Common myeloid progenitor, CD34-positive (primary cell): ENCODE measurements at regions not wholly inside any gene's neighbourhood (a gene's known extent, or its start where the extent isn't known, plus 50 kb on each side); places are given as distances from the start of the nearest gene placed in this dataset.

ENCODE experiments used
- CTCF ChIA-PET: fragments of 350-600 bp; sonication (Branson Sonifier 250); formaldehyde crosslinking; loops from one replicate; lab custom pipeline; 2021; ENCODE audit warnings: antibody characterized with exemption; lab: Charles Lee
- POLR2A ChIA-PET: fragments of 350-600 bp; sonication (Branson Sonifier 250); formaldehyde crosslinking; loops from one replicate; lab custom pipeline; 2021; ENCODE audit warnings: antibody characterized with exemption; lab: Charles Lee
- DNase-seq, 3 donors: peaks; one replicate each; pipeline versions ENCODE4 v3.0.0 to v3.0.0-alpha.2; 2013
- H3K27ac ChIP-seq, 2 experiments: 1 replicate in 1 of 2; 2 replicates in 1 of 2; pipeline ENCODE4 v1.7.0; 2013; ENCODE audit warnings: inconsistent platforms in 2 of 2, low read length in 2 of 2, mild to moderate bottlenecking in 2 of 2, low read depth in 1 of 2, moderate library complexity in 1 of 2; ENCODE audit not compliant: severe bottlenecking in 2 of 2, insufficient read depth in 1 of 2, poor library complexity in 1 of 2
- H3K27me3 ChIP-seq, 5 experiments: replicated peaks in 2 of 5; 1 replicate in 3 of 5; 2 replicates in 2 of 5; pipeline versions ENCODE4 v1.6.1 to v1.7.0; 2013; ENCODE audit warnings: low read length in 4 of 5, mild to moderate bottlenecking in 2 of 5, moderate library complexity in 2 of 5, inconsistent platforms in 1 of 5; ENCODE audit not compliant: insufficient read depth in 5 of 5, control insufficient read depth in 4 of 5
- H3K36me3 ChIP-seq, 4 experiments: 1 replicate in 2 of 4; 2 replicates in 2 of 4; pipeline versions ENCODE4 v1.6.1 to v1.7.0; 2013; ENCODE audit warnings: low read length in 3 of 4, control low read depth in 1 of 4, mild to moderate bottlenecking in 1 of 4; ENCODE audit not compliant: control insufficient read depth in 4 of 4, insufficient read depth in 4 of 4
- H3K4me1 ChIP-seq, 4 experiments: 1 replicate in 3 of 4; 2 replicates in 1 of 4; pipeline versions ENCODE4 v1.6.1 to v1.7.1; 2013; ENCODE audit warnings: low read length in 3 of 4, mild to moderate bottlenecking in 3 of 4, control low read depth in 1 of 4, inconsistent platforms in 1 of 4, moderate library complexity in 1 of 4; ENCODE audit not compliant: control insufficient read depth in 4 of 4, insufficient read depth in 4 of 4; ENCODE audit errors: control extremely low read depth in 1 of 4
- H3K4me3 ChIP-seq, 7 experiments: 1 replicate in 4 of 7; 2 replicates in 3 of 7; pipeline versions ENCODE4 v1.5.1 to v1.7.0; 2013; ENCODE audit warnings: mild to moderate bottlenecking in 7 of 7, low read length in 6 of 7, moderate library complexity in 6 of 7, inconsistent platforms in 2 of 7, low read depth in 2 of 7, control low read depth in 1 of 7; ENCODE audit not compliant: insufficient read depth in 4 of 7, control insufficient read depth in 1 of 7; ENCODE audit errors: extremely low read depth in 1 of 7
- H3K9me3 ChIP-seq, 5 experiments: 1 replicate in 4 of 5; 2 replicates in 1 of 5; pipeline versions ENCODE4 v1.6.1 to v1.7.1; 2013; ENCODE audit warnings: low read length in 4 of 5, mild to moderate bottlenecking in 2 of 5, inconsistent platforms in 1 of 5, low read depth in 1 of 5, moderate library complexity in 1 of 5; ENCODE audit not compliant: control insufficient read depth in 4 of 5, insufficient read depth in 2 of 5; ENCODE audit errors: control extremely low read depth in 1 of 5
- WGBS: methylation state at CpG from one replicate; pipeline ENCODE4 v1.1.5; 2013; ENCODE audit not compliant: insufficient coverage; 5-methylcytosine and 5-hydroxymethylcytosine counted together

DNA sequence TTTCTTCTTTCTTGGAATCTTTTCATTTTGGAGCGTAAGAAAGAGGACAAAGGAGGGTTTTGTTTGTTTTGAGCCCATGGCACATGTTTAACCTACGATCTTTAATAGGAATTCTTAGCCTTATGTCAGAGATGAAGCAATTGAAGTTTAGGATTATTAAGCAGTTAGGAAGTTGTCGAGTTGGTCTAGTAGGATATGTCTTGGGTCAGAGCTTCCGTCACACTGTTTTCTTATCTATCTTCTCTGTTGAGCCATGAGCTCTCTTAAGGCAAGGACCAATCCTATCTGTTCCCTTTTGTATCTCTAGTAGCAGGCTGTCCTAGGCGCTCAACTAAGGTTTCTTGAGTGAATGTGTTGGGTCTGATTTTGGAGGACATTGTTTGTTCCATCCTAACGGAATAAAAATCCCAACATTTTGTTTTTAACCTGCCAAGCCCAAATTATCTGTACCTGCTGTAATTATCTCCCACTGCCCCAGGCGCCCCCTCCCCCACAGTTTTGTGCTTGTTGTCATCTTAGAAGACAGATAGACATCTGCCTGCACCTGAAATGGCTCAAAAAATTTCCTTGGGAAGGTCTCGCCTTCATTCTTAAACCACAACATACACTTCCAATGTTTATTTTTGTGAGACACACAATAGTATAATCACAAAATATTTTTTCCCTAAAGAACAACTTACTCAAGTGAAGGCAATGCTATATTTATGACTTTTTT, 95.3 kb upstream of the GADD45A start:
- Histone ChIP-seq H3K4me3 (no peak overlapping the region), H3K4me1 (peaks cover 2 to 15% (median 10%) of the 10 kb centered on the region in 4 experiments), H3K9me3 (peaks cover 0 to under 1% (median 0%) of the 10 kb centered on the region in 5 experiments), H3K27ac (no peak overlapping the region), H3K36me3 (no peaks in the 10 kb centered on the region), H3K27me3 (no peaks in the 10 kb centered on the region)
- ChIA-PET CTCF (interaction anchor here (1.0 to 1.8 kb wide), 3 partner anchors 11 to 100 kb away, joined by 3 to 4 read pairs (median 4); no protein-coding TSS in a partner anchor), POLR2A (interaction anchor here (0.7 kb wide), 1 partner anchor 19 kb away, joined by 4 read pairs; no protein-coding TSS in a partner anchor)
- 95% methylated on average over 3 of the region's 8 CpGs for WGBS
- DNase-seq = peak in 2 of 3 donors; percentile 10 to 11

- WGBS = 17% methylated on average over 1 of the region's 3 CpGs
- H3K27me3 ChIP-seq = no peaks in the 10 kb centered on the region
- POLR2A ChIA-PET = no interaction called here
- no peak overlapping the region for H3K4me3 ChIP-seq
- no peak overlapping the region for H3K27ac ChIP-seq
- peaks cover 2 to 15% (median 10%) of the 10 kb centered on the region in 4 experiments for H3K4me1 ChIP-seq
- no peaks in the 10 kb centered on the region for H3K36me3 ChIP-seq
- CTCF ChIA-PET = interaction anchor here (1.0 to 1.8 kb wide), 2 partner anchors 19 to 99 kb away, joined by 3 to 4 read pairs; no protein-coding TSS in a partner anchor
- DNase-seq = peak; percentile 16 to 61 (median 51)
- peaks cover 0 to 2% (median 0%) of the 10 kb centered on the region in 5 experiments for H3K9me3 ChIP-seq
Observed at GRCh38 chr1:67590329-67590728, 94.7 kb upstream of the GADD45A start.

DNA sequence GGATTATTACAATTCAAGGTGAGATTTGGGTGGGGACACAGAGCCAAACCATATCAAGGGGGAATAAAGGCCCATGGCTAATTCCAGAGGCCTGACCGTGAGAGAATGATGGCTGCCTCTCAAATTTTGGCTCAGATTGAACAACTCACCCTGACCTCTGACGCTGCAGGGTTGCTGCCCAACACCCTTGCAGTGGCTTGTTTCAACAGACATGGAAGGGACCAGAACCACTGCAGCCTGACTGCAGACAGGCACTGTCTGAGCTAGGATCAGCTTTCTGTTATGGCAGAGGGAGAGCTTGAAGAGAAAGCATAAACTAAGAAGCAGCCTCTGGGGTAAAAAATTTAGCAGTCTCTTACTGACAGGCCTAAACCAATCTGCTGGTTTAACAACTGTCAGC, 90.2 kb upstream of the GADD45A start:
- DNase-seq = no peak
- Histone ChIP-seq H3K27ac (no peak overlapping the region), H3K27me3 (no peaks in the 10 kb centered on the region), H3K4me1 (peaks cover 0 to 12% (median 10%) of the 10 kb centered on the region in 4 experiments), H3K9me3 (peaks cover 0 to 2% (median 0%) of the 10 kb centered on the region in 5 experiments), H3K4me3 (no peak overlapping the region), H3K36me3 (no peaks in the 10 kb centered on the region)
- POLR2A ChIA-PET = no interaction called here
- CTCF ChIA-PET = no interaction called here
- 92% methylated on average over 2 of the region's 2 CpGs for WGBS

- Histone ChIP-seq H3K27me3 (no peaks in the 10 kb centered on the region), H3K36me3 (no peaks in the 10 kb centered on the region), H3K9me3 (peaks cover 0 to 2% (median 0%) of the 10 kb centered on the region in 5 experiments), H3K4me1 (no peaks in the 10 kb centered on the region), H3K27ac (no peak overlapping the region), H3K4me3 (no peak overlapping the region)
- 100% methylated on average over 1 of the region's 3 CpGs for WGBS
- DNase-seq = no peak
- POLR2A ChIA-PET = no interaction called here
- CTCF ChIA-PET = no interaction called here
Observed at GRCh38 chr1:67596674-67597073, 88.3 kb upstream of the GADD45A start.

- Histone ChIP-seq H3K9me3 (peaks cover 0 to 2% (median 0%) of the 10 kb centered on the region in 5 experiments), H3K36me3 (no peaks in the 10 kb centered on the region), H3K4me3 (no peak overlapping the region), H3K4me1 (no peaks in the 10 kb centered on the region), H3K27ac (no peak overlapping the region), H3K27me3 (no peaks in the 10 kb centered on the region)
- no peak for DNase-seq
- no CpG with 5 or more reads among the region's 3 CpGs for WGBS
- CTCF ChIA-PET = interaction anchor here (1.2 kb wide), 1 partner anchor 26 kb away, joined by 3 read pairs; no protein-coding TSS in a partner anchor
- POLR2A ChIA-PET = no interaction called here
Observed at GRCh38 chr1:67597336-67597735, 87.7 kb upstream of the GADD45A start.

- no peak for DNase-seq
- H3K9me3 ChIP-seq = peaks cover 0 to 2% (median 0%) of the 10 kb centered on the region in 5 experiments
- no peak overlapping the region for H3K27ac ChIP-seq
- no peaks in the 10 kb centered on the region for H3K4me1 ChIP-seq
- ChIA-PET POLR2A (no interaction called here), CTCF (interaction anchor here (0.7 kb wide), 1 partner anchor 161 kb away, joined by 3 read pairs; no protein-coding TSS in a partner anchor)
- no peaks in the 10 kb centered on the region for H3K36me3 ChIP-seq
- no peak overlapping the region for H3K4me3 ChIP-seq
- no peaks in the 10 kb centered on the region for H3K27me3 ChIP-seq
- WGBS = no CpG with 5 or more reads among the region's 1 CpG
Observed at GRCh38 chr1:67599085-67599484, 85.9 kb upstream of the GADD45A start.

DNA sequence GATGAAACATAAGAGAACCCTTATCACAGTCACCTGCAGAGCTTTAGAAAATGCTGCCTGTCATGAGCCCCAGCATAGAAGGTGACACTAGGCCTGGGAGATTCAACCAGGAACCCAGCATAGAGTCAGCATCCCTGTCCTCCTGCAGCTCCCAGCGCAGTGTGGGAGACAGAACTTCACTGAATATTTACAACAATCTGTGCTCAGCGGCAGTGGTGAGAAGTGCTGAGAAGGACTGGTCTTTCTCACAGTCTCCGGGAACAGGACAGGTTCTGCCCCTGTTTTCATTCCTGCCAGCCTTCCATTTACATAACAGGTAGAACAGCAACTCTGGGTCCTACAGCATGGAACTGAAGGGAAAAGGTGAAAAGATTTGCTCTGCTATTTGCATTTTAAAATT, 83.5 kb upstream of the GADD45A start:
- H3K4me1 ChIP-seq = no peaks in the 10 kb centered on the region
- H3K36me3 ChIP-seq = no peaks in the 10 kb centered on the region
- no peak overlapping the region for H3K4me3 ChIP-seq
- peaks cover 0 to 2% (median 0%) of the 10 kb centered on the region in 5 experiments for H3K9me3 ChIP-seq
- ChIA-PET POLR2A (no interaction called here), CTCF (no interaction called here)
- no peak overlapping the region for H3K27ac ChIP-seq
- WGBS = 100% methylated on average over 1 of the region's 3 CpGs
- no peak for DNase-seq
- no peaks in the 10 kb centered on the region for H3K27me3 ChIP-seq
